SIG-M5 (cell line): ENCODE measurements at regions not wholly inside any gene's neighbourhood (a gene's known extent, or its start where the extent isn't known, plus 50 kb on each side); places are given as distances from the start of the nearest gene placed in this dataset.
"Not testable (repeated sequence)": the region's sequence is repeated elsewhere in the genome, so short reads cannot be mapped to it uniquely, and the experiment has no call there.

Experiments
- DNase-seq: peaks from one replicate; lab custom pipeline; 2025; lab: John Stamatoyannopoulos, UW

GRCh38 chr15:96914081-96914480 is 583.6 kb downstream of the NR2F2 start:
- no peak for DNase-seq

- DNase-seq: no peak
Measured at GRCh38 chr15:96916750-96917149, 586.2 kb downstream of the NR2F2 start.

- DNase-seq: no peak
Measured at GRCh38 chr15:96924570-96924969, 594.1 kb downstream of the NR2F2 start.

- DNase-seq: no peak
Measured at GRCh38 chr15:96947296-96948229, 617.1 kb downstream of the NR2F2 start.

- no peak for DNase-seq
Measured at GRCh38 chr15:96948981-96949380, 618.5 kb downstream of the NR2F2 start.

GRCh38 chr15:96958721-96959120 is 628.2 kb downstream of the NR2F2 start:
- DNase-seq: no peak

GRCh38 chr15:96959501-96959900 is 629.0 kb downstream of the NR2F2 start:
- DNase-seq: no peak

- DNase-seq: no peak
Measured at GRCh38 chr15:96960711-96961480, 630.4 kb downstream of the NR2F2 start.

- DNase-seq: no peak
Measured at GRCh38 chr15:96966554-96966953, 636.1 kb downstream of the NR2F2 start.

- DNase-seq: no peak
Measured at GRCh38 chr15:96969732-96970710, 639.5 kb downstream of the NR2F2 start.

- DNase-seq: no peak
Measured at GRCh38 chr15:96972201-96972600, 641.7 kb downstream of the NR2F2 start.

- DNase-seq: no peak
Measured at GRCh38 chr15:96974761-96975160, 644.3 kb downstream of the NR2F2 start.

- no peak for DNase-seq
Measured at GRCh38 chr15:96977886-96978285, 647.4 kb downstream of the NR2F2 start.

GRCh38 chr15:96978937-96979473 is 648.5 kb downstream of the NR2F2 start:
- no peak for DNase-seq

GRCh38 chr15:96984121-96984671 is 653.7 kb downstream of the NR2F2 start:
- DNase-seq: not testable (repeated sequence)

GRCh38 chr15:96992817-96993216 is 662.3 kb downstream of the NR2F2 start:
- DNase-seq: no peak

- DNase-seq: no peak
Measured at GRCh38 chr15:96997538-96997937, 667.0 kb downstream of the NR2F2 start.

- DNase-seq: no peak
Measured at GRCh38 chr15:97009031-97009431, 678.5 kb downstream of the NR2F2 start.

- DNase-seq: no peak
Measured at GRCh38 chr15:97012986-97013385, 682.5 kb downstream of the NR2F2 start.

GRCh38 chr15:97013491-97013890 is 683.0 kb downstream of the NR2F2 start:
- no peak for DNase-seq

- DNase-seq: no peak
Measured at GRCh38 chr15:97014001-97014400, 683.5 kb downstream of the NR2F2 start.
